ENCODE measurements at regions not wholly inside any gene's neighbourhood (a gene's known extent, or its start where the extent isn't known, plus 50 kb on each side); places are given as distances from the start of the nearest gene placed in this dataset.
"Not testable (repeated sequence)": the region's sequence is repeated elsewhere in the genome, so short reads cannot be mapped to it uniquely, and the experiment has no call there.

DNA sequence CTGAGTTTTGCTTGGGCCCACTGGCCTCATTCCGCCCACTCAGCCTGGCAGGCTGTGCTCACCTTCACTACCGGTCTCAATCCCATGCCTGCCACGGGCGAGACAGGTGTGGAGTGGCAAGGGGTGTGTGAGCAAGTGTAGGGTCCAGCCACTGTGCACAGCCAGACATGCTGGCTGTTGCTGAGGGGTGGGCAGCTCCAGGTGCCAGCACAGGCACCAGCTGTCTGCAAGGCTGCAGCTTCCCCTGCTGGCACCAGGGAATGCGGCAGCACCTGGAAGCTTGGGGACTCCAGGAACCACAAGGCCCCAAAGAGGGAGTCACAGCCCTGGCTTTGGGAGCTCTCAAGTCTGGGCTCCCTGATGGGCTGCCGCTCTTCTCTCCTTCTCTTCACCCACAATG lies 372.7 kb downstream of the CBLN4 start:
- H3K4me3 ChIP-seq (ENCODE audit: low read depth, low read length) = no peak overlapping the region
- TF ChIP-seq, protein P1, sequence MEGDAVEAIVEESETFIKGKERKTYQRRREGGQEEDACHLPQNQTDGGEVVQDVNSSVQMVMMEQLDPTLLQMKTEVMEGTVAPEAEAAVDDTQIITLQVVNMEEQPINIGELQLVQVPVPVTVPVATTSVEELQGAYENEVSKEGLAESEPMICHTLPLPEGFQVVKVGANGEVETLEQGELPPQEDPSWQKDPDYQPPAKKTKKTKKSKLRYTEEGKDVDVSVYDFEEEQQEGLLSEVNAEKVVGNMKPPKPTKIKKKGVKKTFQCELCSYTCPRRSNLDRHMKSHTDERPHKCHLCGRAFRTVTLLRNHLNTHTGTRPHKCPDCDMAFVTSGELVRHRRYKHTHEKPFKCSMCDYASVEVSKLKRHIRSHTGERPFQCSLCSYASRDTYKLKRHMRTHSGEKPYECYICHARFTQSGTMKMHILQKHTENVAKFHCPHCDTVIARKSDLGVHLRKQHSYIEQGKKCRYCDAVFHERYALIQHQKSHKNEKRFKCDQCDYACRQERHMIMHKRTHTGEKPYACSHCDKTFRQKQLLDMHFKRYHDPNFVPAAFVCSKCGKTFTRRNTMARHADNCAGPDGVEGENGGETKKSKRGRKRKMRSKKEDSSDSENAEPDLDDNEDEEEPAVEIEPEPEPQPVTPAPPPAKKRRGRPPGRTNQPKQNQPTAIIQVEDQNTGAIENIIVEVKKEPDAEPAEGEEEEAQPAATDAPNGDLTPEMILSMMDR (IDR thresholded peaks at IDR 0.05; ENCODE audit: borderline replicate concordance, insufficient read depth, low read depth, low read length) = no peak

- not testable (repeated sequence) for H3K4me3 ChIP-seq (ENCODE audit: low read depth, low read length)
Observed at GRCh38 chr20:55629143-55629542, 376.2 kb downstream of the CBLN4 start.

GRCh38 chr20:55626716-55627115 lies 378.6 kb downstream of the CBLN4 start:
- H3K4me3 ChIP-seq (ENCODE audit: low read depth, low read length) = no peak overlapping the region
- TF ChIP-seq, protein P1 (IDR thresholded peaks at IDR 0.05; ENCODE audit: borderline replicate concordance, insufficient read depth, low read depth, low read length) = no peak

DNA sequence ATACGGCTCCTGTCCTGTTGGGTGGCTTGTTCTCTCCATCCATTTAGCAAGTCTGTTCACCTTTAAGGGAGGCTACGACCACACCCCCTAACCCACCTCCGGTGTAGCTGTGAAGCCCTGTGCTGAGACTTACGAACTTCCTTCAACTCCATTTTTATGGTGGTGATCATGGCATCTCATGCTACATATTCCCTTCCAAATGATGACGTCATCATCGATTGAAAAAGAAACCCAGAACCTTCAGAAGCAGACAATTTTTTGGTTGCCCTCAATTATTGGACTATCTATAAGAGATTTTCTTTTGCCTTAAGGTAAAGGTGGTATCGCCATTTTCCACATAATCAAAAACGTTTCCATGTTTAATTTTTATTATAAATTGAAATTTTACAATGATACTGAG lies 389.0 kb downstream of the CBLN4 start:
- TF ChIP-seq, protein P1 (IDR thresholded peaks at IDR 0.05; ENCODE audit: borderline replicate concordance, insufficient read depth, low read depth, low read length) = no peak
- no peak overlapping the region for H3K4me3 ChIP-seq (ENCODE audit: low read depth, low read length)

DNA sequence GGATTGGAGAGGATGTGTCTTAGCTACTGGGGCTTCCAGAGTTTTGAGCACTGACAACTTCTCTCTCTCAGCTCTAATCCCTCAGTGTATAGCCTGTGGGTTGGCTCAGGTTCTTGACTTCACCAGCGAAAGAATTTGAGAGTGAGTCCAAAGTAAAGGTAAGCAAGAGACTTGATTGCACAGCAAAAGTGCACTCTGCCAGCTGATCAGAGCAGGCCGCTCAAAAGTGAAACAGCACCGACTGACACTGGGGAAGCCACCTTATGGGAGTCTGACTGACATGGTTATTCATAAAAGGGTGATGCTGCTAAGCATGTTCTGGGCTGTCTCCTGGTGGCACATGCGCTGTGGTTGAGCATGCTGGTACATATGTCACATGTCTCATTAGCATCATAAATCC lies 389.5 kb downstream of the CBLN4 start:
- no peak overlapping the region for H3K4me3 ChIP-seq (ENCODE audit: low read depth, low read length)
- TF ChIP-seq, protein P1 (IDR thresholded peaks at IDR 0.05; ENCODE audit: borderline replicate concordance, insufficient read depth, low read depth, low read length) = no peak

GRCh38 chr20:55614220-55614757 lies 391.0 kb downstream of the CBLN4 start:
- TF ChIP-seq, protein P1 (IDR thresholded peaks at IDR 0.05; ENCODE audit: borderline replicate concordance, insufficient read depth, low read depth, low read length) = no peak
- no peak overlapping the region for H3K4me3 ChIP-seq (ENCODE audit: low read depth, low read length)

DNA sequence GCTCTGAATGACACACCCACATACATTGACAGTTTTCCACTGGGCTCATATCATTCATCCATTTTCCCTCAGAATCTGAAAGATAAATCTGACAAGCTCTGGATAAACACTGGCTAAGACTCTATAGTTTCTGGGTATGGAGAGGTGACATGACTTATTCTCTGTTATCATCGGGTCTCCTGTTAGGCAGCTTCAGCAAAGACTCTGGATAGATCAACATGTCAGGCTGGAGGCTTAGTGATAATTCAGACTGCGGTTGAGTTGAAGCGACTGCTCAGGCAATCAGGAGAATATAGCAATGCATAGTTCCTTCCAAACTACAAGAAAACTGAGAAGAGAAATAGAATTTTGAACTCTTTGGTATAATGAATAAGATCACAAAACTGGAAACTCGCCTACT lies 394.6 kb downstream of the CBLN4 start:
- TF ChIP-seq, protein P1 (IDR thresholded peaks at IDR 0.05; ENCODE audit: borderline replicate concordance, insufficient read depth, low read depth, low read length) = no peak

DNA sequence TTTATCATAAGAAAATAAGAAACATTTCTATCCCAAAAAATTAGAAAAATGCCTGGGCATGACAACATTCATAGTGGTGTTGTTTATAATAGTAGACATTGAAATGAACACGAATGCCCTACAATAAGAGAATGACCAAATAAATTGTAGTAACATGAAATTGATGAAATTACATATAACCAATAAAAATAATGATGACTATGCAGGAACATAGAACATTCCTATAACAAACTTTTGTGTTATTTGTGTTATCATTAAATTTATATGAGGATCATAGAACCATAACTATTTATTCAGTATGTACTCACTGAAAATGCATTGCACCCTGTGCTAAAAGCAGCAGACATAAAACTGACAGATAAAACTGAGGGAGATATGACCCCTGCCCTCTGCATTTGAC lies 399.7 kb downstream of the CBLN4 start:
- TF ChIP-seq, protein P1 (IDR thresholded peaks at IDR 0.05; ENCODE audit: borderline replicate concordance, insufficient read depth, low read depth, low read length) = no peak
- no peak overlapping the region for H3K4me3 ChIP-seq (ENCODE audit: low read depth, low read length)

More for the DNA sequence above, 394.6 kb downstream of the CBLN4 start:
- H3K4me3 ChIP-seq (ENCODE audit: low read depth, low read length) = no peak overlapping the region
